H1 (cell line): ENCODE measurements at regions not wholly inside any gene's neighbourhood (a gene's known extent, or its start where the extent isn't known, plus 50 kb on each side); places are given as distances from the start of the nearest gene placed in this dataset.

ENCODE experiments used
- CTCF ChIA-PET: fragments of 300-600 bp; sonication (Branson Sonifier 250); formaldehyde crosslinking; loops from one replicate; lab custom pipeline; 2021; ENCODE audit not compliant: partially characterized antibody; lab: Charles Lee
- POLR2A ChIA-PET: fragments of 300-600 bp; sonication (Branson Sonifier 250); formaldehyde crosslinking; loops from one replicate; lab custom pipeline; 2021; ENCODE audit warnings: inconsistent platforms; ENCODE audit not compliant: partially characterized antibody; lab: Charles Lee
- DNase-seq, 2 experiments: peaks; one replicate each; pipeline versions ENCODE4 v3.0.0 to v3.0.0-alpha.2; 2010 to 2022; ENCODE audit warnings: low spot score in 2 of 2, low read depth in 1 of 2, mixed read lengths in 1 of 2
- FAIRE-seq: peaks from 2 replicates; lab custom pipeline; 2011; peaks lifted over from hg19 to GRCh38; lab: Jason Lieb, UNC
- H2AFZ ChIP-seq: 2 replicates; pipeline ENCODE4 v1.8.1; 2012; ENCODE audit warnings: low read length, inconsistent platforms
- H2AK5ac ChIP-seq: 2 replicates; pipeline ENCODE4 v1.6.1; 2013; ENCODE audit warnings: low read depth, low read length
- H2BK120ac ChIP-seq: replicated peaks from 2 replicates; pipeline ENCODE3; 2013; ENCODE audit warnings: low read depth, low read length, inconsistent platforms
- H2BK12ac ChIP-seq: 2 replicates; pipeline ENCODE4 v1.6.1; 2013; ENCODE audit warnings: low read depth, low read length
- H2BK15ac ChIP-seq: 2 replicates; pipeline ENCODE4 v1.6.1; 2013; ENCODE audit warnings: low read length
- H2BK20ac ChIP-seq: 2 replicates; pipeline ENCODE4 v1.6.1; 2013; ENCODE audit warnings: low read length
- H2BK5ac ChIP-seq: 2 replicates; pipeline ENCODE4 v1.6.1; 2013; ENCODE audit warnings: low read depth, low read length
- H3K14ac ChIP-seq: 2 replicates; pipeline ENCODE4 v1.6.1; 2013; ENCODE audit warnings: inconsistent platforms; ENCODE audit not compliant: insufficient read length
- H3K18ac ChIP-seq: 2 replicates; pipeline ENCODE4 v1.6.1; 2013; ENCODE audit warnings: low read length; ENCODE audit errors: extremely low read depth
- H3K23ac ChIP-seq: 2 replicates; pipeline ENCODE4 v1.6.1; 2013; ENCODE audit warnings: inconsistent platforms; ENCODE audit not compliant: insufficient read length
- H3K23me2 ChIP-seq: 2 replicates; pipeline ENCODE4 v1.6.1; 2013; ENCODE audit warnings: low read depth, low read length
- H3K27ac ChIP-seq: 2 replicates; pipeline ENCODE4 v1.6.1; 2011; ENCODE audit warnings: low read depth, low read length, inconsistent platforms
- H3K27me3 ChIP-seq, 4 experiments: replicated peaks in 1 of 4; 1 replicate in 1 of 4; 2 replicates in 3 of 4; pipeline versions ENCODE4 v1.6.1 to v1.8.1; 2011 to 2013; ENCODE audit warnings: low read length in 3 of 4, mild to moderate bottlenecking in 3 of 4, inconsistent platforms in 2 of 4, mixed read lengths in 2 of 4, moderate library complexity in 1 of 4; ENCODE audit not compliant: control insufficient read depth in 3 of 4, insufficient read depth in 3 of 4; ENCODE audit errors: extremely low read depth in 1 of 4
- H3K36me3 ChIP-seq, 4 experiments: 2 replicates each; pipeline versions ENCODE4 v1.6.1 to v1.8.1; 2011 to 2013; ENCODE audit warnings: mild to moderate bottlenecking in 4 of 4, low read length in 3 of 4, moderate library complexity in 2 of 4, control low read depth in 1 of 4, inconsistent platforms in 1 of 4; ENCODE audit not compliant: insufficient read depth in 4 of 4, control insufficient read depth in 2 of 4
- H3K4ac ChIP-seq: replicated peaks from 2 replicates; pipeline ENCODE3; 2013; ENCODE audit warnings: low read length, low read depth, mixed read lengths, inconsistent platforms; ENCODE audit not compliant: insufficient read length
- H3K4me1 ChIP-seq, 4 experiments: replicated peaks in 1 of 4; 1 replicate in 1 of 4; 2 replicates in 3 of 4; pipeline versions ENCODE4 v1.6.1 to v1.8.1; 2011 to 2013; ENCODE audit warnings: low read length in 3 of 4, inconsistent platforms in 2 of 4, mixed read lengths in 1 of 4; ENCODE audit not compliant: insufficient read depth in 4 of 4, control insufficient read depth in 3 of 4
- H3K4me2 ChIP-seq, 2 experiments: 2 replicates each; pipeline versions ENCODE4 v1.6.1 to v1.8.1; 2011 to 2013; ENCODE audit warnings: low read depth in 2 of 2, low read length in 2 of 2, control low read depth in 1 of 2, inconsistent platforms in 1 of 2, mild to moderate bottlenecking in 1 of 2; ENCODE audit not compliant: insufficient read depth in 1 of 2
- H3K4me3 ChIP-seq, 4 experiments: fragments of 200-600, 300-600 bp in 1 of 4; sonication (generic), shearing (Covaris generic), sonication (Bioruptor Twin) in 1 of 4; 2 replicates each; pipeline versions ENCODE4 v1.5.1 to v1.8.1; 2011 to 2016; ENCODE audit warnings: low read length in 4 of 4, low read depth in 3 of 4, control low read depth in 2 of 4, inconsistent platforms in 2 of 4, mild to moderate bottlenecking in 2 of 4, mixed read lengths in 1 of 4, moderate library complexity in 1 of 4; ENCODE audit not compliant: insufficient read depth in 2 of 4; ENCODE audit errors: extremely low read depth in 1 of 4
- H3K56ac ChIP-seq: replicated peaks from 2 replicates; pipeline ENCODE3; 2013; ENCODE audit warnings: low read depth, mild to moderate bottlenecking, mixed read lengths, low read length, inconsistent platforms; ENCODE audit not compliant: insufficient read length
- H3K79me1 ChIP-seq: 2 replicates; pipeline ENCODE4 v1.6.1; 2013; ENCODE audit warnings: low read depth, low read length, control low read depth
- H3K79me2 ChIP-seq, 2 experiments: 2 replicates each; pipeline versions ENCODE4 v1.6.1 to v1.8.1; 2012 to 2013; ENCODE audit warnings: low read length in 2 of 2, mild to moderate bottlenecking in 2 of 2, inconsistent platforms in 1 of 2; ENCODE audit not compliant: insufficient read depth in 2 of 2, control insufficient read depth in 1 of 2
- H3K9ac ChIP-seq, 4 experiments: replicated peaks in 1 of 4; 1 replicate in 1 of 4; 2 replicates in 3 of 4; pipeline versions ENCODE4 v1.6.1 to v1.8.1; 2011 to 2013; ENCODE audit warnings: low read depth in 3 of 4, low read length in 3 of 4, control low read depth in 2 of 4, mild to moderate bottlenecking in 2 of 4, moderate library complexity in 2 of 4, inconsistent platforms in 1 of 4; ENCODE audit errors: extremely low read depth in 1 of 4
- H3K9me3 ChIP-seq, 2 experiments: 2 replicates each; pipeline versions ENCODE4 v1.6.1 to v1.8.1; 2012 to 2013; ENCODE audit warnings: mild to moderate bottlenecking in 2 of 2, moderate library complexity in 2 of 2, control low read depth in 1 of 2, inconsistent platforms in 1 of 2, low read depth in 1 of 2, low read length in 1 of 2, mixed read lengths in 1 of 2; ENCODE audit not compliant: insufficient read depth in 2 of 2
- H4K20me1 ChIP-seq, 2 experiments: replicated peaks in 1 of 2; 2 replicates each; pipeline versions ENCODE3 to v1.8.1; 2011 to 2013; ENCODE audit warnings: inconsistent platforms in 2 of 2, low read length in 2 of 2, mild to moderate bottlenecking in 1 of 2; ENCODE audit not compliant: insufficient read depth in 2 of 2, control insufficient read depth in 1 of 2
- H4K5ac ChIP-seq: 2 replicates; pipeline ENCODE4 v1.6.1; 2013; ENCODE audit warnings: low read length, low read depth, mixed read lengths, inconsistent platforms; ENCODE audit not compliant: insufficient read length
- H4K8ac ChIP-seq: 2 replicates; pipeline ENCODE4 v1.8.0; 2013; ENCODE audit warnings: mild to moderate bottlenecking, moderate library complexity, low read length, inconsistent platforms; ENCODE audit not compliant: insufficient read depth; ENCODE audit errors: extremely low read depth
- H4K91ac ChIP-seq: replicated peaks from 2 replicates; pipeline ENCODE3; 2013; ENCODE audit warnings: low read length, mixed read lengths, inconsistent platforms; ENCODE audit not compliant: insufficient read length
- NRF1 ChIP-seq: IDR thresholded peaks from 2 replicates; pipeline ENCODE4 v1.6.1; 2011; ENCODE audit warnings: mild to moderate bottlenecking, low read depth, low read length, improper control_type of control experiment
- POLR2AphosphoS5 ChIP-seq: IDR thresholded peaks from 2 replicates; pipeline ENCODE4 v1.6.1; 2011; ENCODE audit warnings: low read depth, low read length
- TEAD4 ChIP-seq: IDR thresholded peaks from 2 replicates; pipeline ENCODE4 v1.6.1; 2012; ENCODE audit warnings: low read depth, low read length, inconsistent platforms, mixed read lengths
- WGBS, 2 experiments: shearing (Covaris generic) in 1 of 2; methylation state at CpG; one replicate each; pipeline versions ENCODE4 v1.1.6 to v1.1.7; 2013 to 2015; ENCODE audit warnings: low lambda C conversion rate in 2 of 2, mixed read lengths in 2 of 2, inconsistent platforms in 1 of 2, low coverage in 1 of 2, missing lambda C conversion rate in 1 of 2; ENCODE audit not compliant: insufficient replicate concordance in 2 of 2, insufficient coverage in 1 of 2, insufficient read length in 1 of 2; ENCODE audit errors: extremely low coverage in 1 of 2, missing lambda C conversion rate in 1 of 2; 5-methylcytosine and 5-hydroxymethylcytosine counted together

DNA sequence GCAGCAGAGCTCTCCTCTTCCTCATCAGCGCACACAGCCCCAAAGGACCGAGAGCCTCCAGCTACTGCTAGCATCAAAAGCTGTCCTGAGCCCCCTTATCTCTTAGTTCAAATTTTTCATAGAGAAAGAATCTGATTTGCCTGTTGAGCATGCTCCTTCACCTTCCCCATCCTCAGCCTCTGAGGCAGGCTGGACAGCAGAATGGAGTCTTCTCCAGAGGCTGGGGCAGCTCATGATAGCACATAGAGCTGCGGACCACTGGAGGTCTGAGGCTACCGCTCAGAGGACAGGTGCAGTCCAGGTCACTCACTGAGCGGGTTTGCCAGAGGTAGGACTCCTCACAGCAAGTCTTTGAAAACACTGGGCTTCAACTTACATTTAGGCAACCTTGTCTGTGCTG, 72.8 kb upstream of the GRB10 start:
- no peak overlapping the region for H2BK5ac ChIP-seq
- H3K79me1 ChIP-seq, result no peaks in the 10 kb centered on the region
- H3K4me2 ChIP-seq, result no peak overlapping the region
- CTCF ChIA-PET, result interaction anchor here (1.1 to 1.4 kb wide), 2 partner anchors 87 to 123 kb away, joined by 3 read pairs; no protein-coding TSS in a partner anchor
- no peak overlapping the region for H2AK5ac ChIP-seq
- POLR2A ChIA-PET, result no interaction called here
- no peak overlapping the region for H4K91ac ChIP-seq
- no peak overlapping the region for H3K4ac ChIP-seq
- no peak overlapping the region for H3K4me3 ChIP-seq
- no peak overlapping the region for H2BK120ac ChIP-seq
- no peak overlapping the region for H3K14ac ChIP-seq
- FAIRE-seq (no peak), DNase-seq (peak in 1 of 2 experiments; percentile 31)
- TF ChIP-seq NRF1 (no peak), POLR2AphosphoS5 (no peak), TEAD4 (no peak)
- H3K9ac ChIP-seq, result no peak overlapping the region; a peak in 2 of 7 replicates
- H3K56ac ChIP-seq, result no peak overlapping the region
- no peak overlapping the region for H3K27ac ChIP-seq
- H3K23me2 ChIP-seq, result peaks cover 6% of the 10 kb centered on the region
- H4K5ac ChIP-seq, result no peak overlapping the region
- no peak overlapping the region for H3K18ac ChIP-seq
- H3K4me1 ChIP-seq, result no peaks in the 10 kb centered on the region
- no peaks in the 10 kb centered on the region for H3K9me3 ChIP-seq
- H3K27me3 ChIP-seq, result peaks cover 0 to 2% (median 0%) of the 10 kb centered on the region in 4 experiments; a peak in 2 of 7 replicates
- no peak overlapping the region for H2BK15ac ChIP-seq
- H3K23ac ChIP-seq, result no peak overlapping the region
- WGBS, 2 experiments, result 90% methylated on average over 5 of the region's 5 CpGs; no CpG with 5 or more reads in 1 of the 2 experiments
- no peaks in the 10 kb centered on the region for H3K79me2 ChIP-seq
- no peak overlapping the region; the same call in 1 of the 2 replicates for H4K8ac ChIP-seq
- H2BK12ac ChIP-seq, result no peak overlapping the region
- H3K36me3 ChIP-seq, result no peaks in the 10 kb centered on the region
- peaks cover 0 to 3% of the 10 kb centered on the region in 2 experiments for H4K20me1 ChIP-seq
- no peak overlapping the region for H2BK20ac ChIP-seq
- no peak overlapping the region for H2AFZ ChIP-seq
